Mesenchymal stem cell (in vitro differentiated cells and primary cell): ENCODE measurements at regions not wholly inside any gene's neighbourhood (a gene's known extent, or its start where the extent isn't known, plus 50 kb on each side); places are given as distances from the start of the nearest gene placed in this dataset.
A peak's percentile ranks its signal among the peaks of the same experiment; 100 is the strongest.
"Not testable (repeated sequence)": the region's sequence is repeated elsewhere in the genome, so short reads cannot be mapped to it uniquely, and the experiment has no call there.

Experiments
- DNase-seq: peaks from one replicate; pipeline ENCODE4 v3.0.0-alpha.2; 2013
- H2AFZ ChIP-seq: one replicate; pipeline ENCODE4 v1.6.1; 2013; ENCODE audit warnings: low read depth, mild to moderate bottlenecking, control low read depth, inconsistent platforms, low read length, moderate library complexity
- H2AK5ac ChIP-seq: 2 replicates; pipeline ENCODE4 v1.6.1; 2013; ENCODE audit warnings: low read length, moderate library complexity, mild to moderate bottlenecking, inconsistent platforms; ENCODE audit not compliant: severe bottlenecking
- H2BK120ac ChIP-seq: one replicate; pipeline ENCODE4 v1.6.1; 2013; ENCODE audit warnings: low read depth, mild to moderate bottlenecking, inconsistent platforms, low read length, moderate library complexity
- H2BK12ac ChIP-seq, 2 experiments: one replicate each; pipeline ENCODE4 v1.6.1; 2013; ENCODE audit warnings: inconsistent platforms in 2 of 2, low read length in 2 of 2, mild to moderate bottlenecking in 2 of 2, moderate library complexity in 2 of 2, control low read depth in 1 of 2
- H2BK15ac ChIP-seq: one replicate; pipeline ENCODE4 v1.6.1; 2013; ENCODE audit warnings: mild to moderate bottlenecking, low read depth, inconsistent platforms; ENCODE audit not compliant: poor library complexity, severe bottlenecking
- H2BK5ac ChIP-seq: 2 replicates; pipeline ENCODE4 v1.6.1; 2013; ENCODE audit warnings: low read depth, mild to moderate bottlenecking, low read length, control low read depth, inconsistent platforms; ENCODE audit not compliant: poor library complexity, severe bottlenecking
- H3K14ac ChIP-seq, 2 experiments: one replicate each; pipeline ENCODE4 v1.6.1; 2013; ENCODE audit warnings: inconsistent platforms in 2 of 2, low read length in 2 of 2, control low read depth in 1 of 2, mild to moderate bottlenecking in 1 of 2, moderate library complexity in 1 of 2
- H3K18ac ChIP-seq, 2 experiments: one replicate each; pipeline ENCODE4 v1.6.1; 2013; ENCODE audit warnings: inconsistent platforms in 2 of 2, low read length in 2 of 2, control low read depth in 1 of 2, low read depth in 1 of 2, mild to moderate bottlenecking in 1 of 2
- H3K23ac ChIP-seq, 2 experiments: one replicate each; pipeline ENCODE4 v1.6.1; 2013; ENCODE audit warnings: inconsistent platforms in 2 of 2, low read length in 2 of 2, mild to moderate bottlenecking in 2 of 2, moderate library complexity in 2 of 2, control low read depth in 1 of 2
- H3K27ac ChIP-seq: 2 replicates; pipeline ENCODE4 v1.5.1; 2013; ENCODE audit warnings: mild to moderate bottlenecking, moderate library complexity, low read length, control low read depth, inconsistent platforms; ENCODE audit not compliant: poor library complexity, severe bottlenecking
- H3K27me3 ChIP-seq, 2 experiments: 2 replicates each; pipeline versions ENCODE4 v1.6.1 to v1.7.0; 2013; ENCODE audit warnings: low read length in 2 of 2, mild to moderate bottlenecking in 2 of 2, moderate library complexity in 2 of 2, control low read depth in 1 of 2, inconsistent platforms in 1 of 2; ENCODE audit not compliant: control insufficient read depth in 1 of 2, insufficient read depth in 1 of 2
- H3K36me3 ChIP-seq, 2 experiments: 2 replicates each; pipeline versions ENCODE4 v1.6.1 to v1.7.0; 2013; ENCODE audit warnings: low read length in 2 of 2, control low read depth in 1 of 2, inconsistent platforms in 1 of 2, low read depth in 1 of 2, mild to moderate bottlenecking in 1 of 2; ENCODE audit not compliant: insufficient read depth in 2 of 2, control insufficient read depth in 1 of 2
- H3K4ac ChIP-seq, 2 experiments: one replicate each; pipeline ENCODE4 v1.6.1; 2013; ENCODE audit warnings: inconsistent platforms in 2 of 2, low read length in 2 of 2, mild to moderate bottlenecking in 2 of 2, moderate library complexity in 2 of 2, control low read depth in 1 of 2, low read depth in 1 of 2
- H3K4me1 ChIP-seq: 2 replicates; pipeline ENCODE4 v1.6.1; 2013; ENCODE audit warnings: low read depth, low read length, control low read depth; ENCODE audit not compliant: control insufficient read depth, insufficient read depth
- H3K4me2 ChIP-seq: 2 replicates; pipeline ENCODE4 v1.6.1; 2013; ENCODE audit warnings: low read length, mild to moderate bottlenecking, inconsistent platforms; ENCODE audit not compliant: poor library complexity, severe bottlenecking
- H3K4me3 ChIP-seq, 2 experiments: 2 replicates each; pipeline versions ENCODE4 v1.5.1 to v1.7.0; 2013; ENCODE audit warnings: low read length in 2 of 2, mild to moderate bottlenecking in 2 of 2, control low read depth in 1 of 2, low read depth in 1 of 2; ENCODE audit not compliant: insufficient read depth in 1 of 2
- H3K79me1 ChIP-seq: replicated peaks from 2 replicates; pipeline ENCODE4 v1.6.1; 2013; ENCODE audit warnings: mild to moderate bottlenecking, control low read depth, low read length, inconsistent platforms; ENCODE audit not compliant: poor library complexity, severe bottlenecking
- H3K9ac ChIP-seq: 2 replicates; pipeline ENCODE4 v1.7.0; 2013; ENCODE audit warnings: mild to moderate bottlenecking, low read length, moderate library complexity
- H3K9me3 ChIP-seq: 2 replicates; pipeline ENCODE4 v1.7.0; 2013; ENCODE audit warnings: mild to moderate bottlenecking, low read length; ENCODE audit not compliant: control insufficient read depth
- H4K8ac ChIP-seq: one replicate; pipeline ENCODE4 v1.6.1; 2013; ENCODE audit warnings: inconsistent platforms, mild to moderate bottlenecking, low read length, moderate library complexity
- H4K91ac ChIP-seq: one replicate; pipeline ENCODE4 v1.6.1; 2013; ENCODE audit warnings: mild to moderate bottlenecking, low read length, inconsistent platforms
- WGBS: methylation state at CpG from one replicate; pipeline ENCODE4 v1.1.7; 2013; ENCODE audit warnings: mixed read lengths; 5-methylcytosine and 5-hydroxymethylcytosine counted together

GRCh38 chr9:67708109-67708508, 150.6 kb upstream of the ANKRD20A1 start:
- not testable (repeated sequence) for H4K8ac ChIP-seq, H3K18ac ChIP-seq, H3K14ac ChIP-seq, H3K4me3 ChIP-seq, H2BK120ac ChIP-seq, H3K4ac ChIP-seq, H3K4me1 ChIP-seq, H2AK5ac ChIP-seq, H3K9ac ChIP-seq, H2BK15ac ChIP-seq, H3K4me2 ChIP-seq, H3K9me3 ChIP-seq, H3K27ac ChIP-seq, H2BK12ac ChIP-seq, H2AFZ ChIP-seq, H3K27me3 ChIP-seq, H3K79me1 ChIP-seq, DNase-seq, H4K91ac ChIP-seq, H2BK5ac ChIP-seq, H3K23ac ChIP-seq, H3K36me3 ChIP-seq
- WGBS: no CpG with 5 or more reads among the region's 2 CpGs

GRCh38 chr9:67711429-67711828, 147.3 kb upstream of the ANKRD20A1 start:
- not testable (repeated sequence) for H3K79me1 ChIP-seq, H3K27ac ChIP-seq, H3K36me3 ChIP-seq, H3K27me3 ChIP-seq, H2AK5ac ChIP-seq, H3K14ac ChIP-seq, DNase-seq, H3K9me3 ChIP-seq, H3K4me3 ChIP-seq, H3K18ac ChIP-seq, H4K8ac ChIP-seq, H3K23ac ChIP-seq, H2BK12ac ChIP-seq, H2BK120ac ChIP-seq, H2BK15ac ChIP-seq, H3K4me1 ChIP-seq, H3K4ac ChIP-seq, H3K4me2 ChIP-seq, H2BK5ac ChIP-seq, H4K91ac ChIP-seq, H3K9ac ChIP-seq, H2AFZ ChIP-seq
- WGBS: no CpG with 5 or more reads among the region's 32 CpGs

GRCh38 chr9:67711931-67712330, 146.8 kb upstream of the ANKRD20A1 start:
- H3K36me3 ChIP-seq, H4K91ac ChIP-seq, H3K9me3 ChIP-seq, H2BK5ac ChIP-seq, H3K23ac ChIP-seq, H3K14ac ChIP-seq, H2BK120ac ChIP-seq, H3K4ac ChIP-seq, H2BK15ac ChIP-seq, H3K79me1 ChIP-seq, H3K4me3 ChIP-seq, H2AFZ ChIP-seq, H3K4me1 ChIP-seq, H2AK5ac ChIP-seq, H4K8ac ChIP-seq, H3K27ac ChIP-seq, H3K27me3 ChIP-seq, H3K9ac ChIP-seq, H3K4me2 ChIP-seq, H2BK12ac ChIP-seq, H3K18ac ChIP-seq: not testable (repeated sequence)
- WGBS: no CpG with 5 or more reads among the region's 10 CpGs
- peak; percentile 0 for DNase-seq

GRCh38 chr9:67712956-67713355, 145.8 kb upstream of the ANKRD20A1 start:
- not testable (repeated sequence) for H2BK12ac ChIP-seq, H4K8ac ChIP-seq, H3K79me1 ChIP-seq, H4K91ac ChIP-seq, H3K9ac ChIP-seq, H3K4me2 ChIP-seq, H3K27ac ChIP-seq, DNase-seq, H2BK120ac ChIP-seq, H2BK5ac ChIP-seq, H3K27me3 ChIP-seq, H3K18ac ChIP-seq, H3K23ac ChIP-seq, H2BK15ac ChIP-seq, H3K4me1 ChIP-seq, H3K9me3 ChIP-seq, H2AFZ ChIP-seq, H3K4ac ChIP-seq, H2AK5ac ChIP-seq, H3K14ac ChIP-seq, H3K36me3 ChIP-seq, H3K4me3 ChIP-seq
- WGBS: no CpG with 5 or more reads among the region's 9 CpGs
